ENCODE measurements at regions not wholly inside any gene's neighbourhood (a gene's known extent, or its start where the extent isn't known, plus 50 kb on each side); places are given as distances from the start of the nearest gene placed in this dataset.

DNA sequence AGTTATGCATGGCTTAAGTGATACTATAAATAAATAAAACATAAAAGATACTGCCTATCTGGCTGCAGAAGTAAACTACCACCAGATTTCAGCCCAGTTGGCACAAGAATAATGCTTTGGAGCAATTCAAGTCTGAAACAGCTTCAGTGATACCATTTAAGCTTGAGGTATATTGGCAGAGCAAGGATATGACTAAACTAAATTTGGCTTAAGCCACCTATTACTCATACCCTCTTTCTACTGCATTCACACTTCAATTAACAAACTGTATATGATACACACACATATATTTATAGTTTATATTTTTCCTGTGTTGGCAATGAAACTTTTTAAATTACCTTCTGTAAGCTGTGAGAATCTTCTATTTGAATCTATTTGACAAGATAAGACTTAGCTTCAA lies 431.9 kb downstream of the ANXA1 start:
- TF ChIP-seq, protein P1, sequence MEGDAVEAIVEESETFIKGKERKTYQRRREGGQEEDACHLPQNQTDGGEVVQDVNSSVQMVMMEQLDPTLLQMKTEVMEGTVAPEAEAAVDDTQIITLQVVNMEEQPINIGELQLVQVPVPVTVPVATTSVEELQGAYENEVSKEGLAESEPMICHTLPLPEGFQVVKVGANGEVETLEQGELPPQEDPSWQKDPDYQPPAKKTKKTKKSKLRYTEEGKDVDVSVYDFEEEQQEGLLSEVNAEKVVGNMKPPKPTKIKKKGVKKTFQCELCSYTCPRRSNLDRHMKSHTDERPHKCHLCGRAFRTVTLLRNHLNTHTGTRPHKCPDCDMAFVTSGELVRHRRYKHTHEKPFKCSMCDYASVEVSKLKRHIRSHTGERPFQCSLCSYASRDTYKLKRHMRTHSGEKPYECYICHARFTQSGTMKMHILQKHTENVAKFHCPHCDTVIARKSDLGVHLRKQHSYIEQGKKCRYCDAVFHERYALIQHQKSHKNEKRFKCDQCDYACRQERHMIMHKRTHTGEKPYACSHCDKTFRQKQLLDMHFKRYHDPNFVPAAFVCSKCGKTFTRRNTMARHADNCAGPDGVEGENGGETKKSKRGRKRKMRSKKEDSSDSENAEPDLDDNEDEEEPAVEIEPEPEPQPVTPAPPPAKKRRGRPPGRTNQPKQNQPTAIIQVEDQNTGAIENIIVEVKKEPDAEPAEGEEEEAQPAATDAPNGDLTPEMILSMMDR (conservative IDR thresholded peaks at IDR 0.05; ENCODE audit: low read depth, low read length): no peak
- TF ChIP-seq RAD21 (IDR thresholded peaks at IDR 0.05; ENCODE audit: low read length): no peak
- no peak for TF ChIP-seq FOS (IDR thresholded peaks at IDR 0.05; ENCODE audit: low read depth, low read length)
- no peak for TF ChIP-seq POLR2A (IDR thresholded peaks at IDR 0.05; ENCODE audit: low read depth, low read length)
- TF ChIP-seq RFX5 (IDR thresholded peaks at IDR 0.05; ENCODE audit: low read depth, low read length): no peak

Measured in IMR-90 (cell line).